ENCODE measurements at regions not wholly inside any gene's neighbourhood (a gene's known extent, or its start where the extent isn't known, plus 50 kb on each side); places are given as distances from the start of the nearest gene placed in this dataset.

DNA sequence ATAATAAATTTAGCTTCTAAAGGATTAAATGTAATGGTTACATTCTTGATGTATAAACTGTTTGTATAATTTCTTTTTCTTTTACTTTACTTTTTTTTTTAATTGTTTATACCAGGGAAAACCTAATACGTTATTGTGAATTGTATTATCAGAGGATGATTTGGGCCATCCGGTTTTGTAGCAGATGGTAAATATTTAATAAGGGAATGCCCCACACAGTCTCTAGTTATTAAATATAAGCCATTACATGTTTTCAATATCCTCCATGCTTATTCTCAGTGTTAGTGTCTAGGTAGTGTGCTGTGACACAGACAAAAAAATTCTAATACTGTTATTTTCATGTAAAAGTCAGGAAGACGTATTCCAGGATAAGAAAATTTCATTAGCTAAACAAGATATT is 553.9 kb downstream of the ZNF804A start:
- H3K4me3 ChIP-seq (replicated peaks in 1 of 4; ENCODE audit: control extremely low read depth in 1 of 4, insufficient read depth in 1 of 4, low read depth in 3 of 4, low read length in 4 of 4) = no peak overlapping the region
- H3K36me3 ChIP-seq (ENCODE audit: control insufficient read depth, insufficient read depth, low read length) = no peaks in the 10 kb centered on the region
- TF ChIP-seq, protein P1, sequence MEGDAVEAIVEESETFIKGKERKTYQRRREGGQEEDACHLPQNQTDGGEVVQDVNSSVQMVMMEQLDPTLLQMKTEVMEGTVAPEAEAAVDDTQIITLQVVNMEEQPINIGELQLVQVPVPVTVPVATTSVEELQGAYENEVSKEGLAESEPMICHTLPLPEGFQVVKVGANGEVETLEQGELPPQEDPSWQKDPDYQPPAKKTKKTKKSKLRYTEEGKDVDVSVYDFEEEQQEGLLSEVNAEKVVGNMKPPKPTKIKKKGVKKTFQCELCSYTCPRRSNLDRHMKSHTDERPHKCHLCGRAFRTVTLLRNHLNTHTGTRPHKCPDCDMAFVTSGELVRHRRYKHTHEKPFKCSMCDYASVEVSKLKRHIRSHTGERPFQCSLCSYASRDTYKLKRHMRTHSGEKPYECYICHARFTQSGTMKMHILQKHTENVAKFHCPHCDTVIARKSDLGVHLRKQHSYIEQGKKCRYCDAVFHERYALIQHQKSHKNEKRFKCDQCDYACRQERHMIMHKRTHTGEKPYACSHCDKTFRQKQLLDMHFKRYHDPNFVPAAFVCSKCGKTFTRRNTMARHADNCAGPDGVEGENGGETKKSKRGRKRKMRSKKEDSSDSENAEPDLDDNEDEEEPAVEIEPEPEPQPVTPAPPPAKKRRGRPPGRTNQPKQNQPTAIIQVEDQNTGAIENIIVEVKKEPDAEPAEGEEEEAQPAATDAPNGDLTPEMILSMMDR (conservative IDR thresholded peaks at IDR 0.05 in 1 of 2, IDR thresholded peaks at IDR 0.05 in 1 of 2; ENCODE audit: low read depth in 1 of 2, low read length in 2 of 2) = no peak
- TF ChIP-seq EZH2 (IDR thresholded peaks at IDR 0.05; ENCODE audit: low read length, missing control alignments) = no peak

DNA sequence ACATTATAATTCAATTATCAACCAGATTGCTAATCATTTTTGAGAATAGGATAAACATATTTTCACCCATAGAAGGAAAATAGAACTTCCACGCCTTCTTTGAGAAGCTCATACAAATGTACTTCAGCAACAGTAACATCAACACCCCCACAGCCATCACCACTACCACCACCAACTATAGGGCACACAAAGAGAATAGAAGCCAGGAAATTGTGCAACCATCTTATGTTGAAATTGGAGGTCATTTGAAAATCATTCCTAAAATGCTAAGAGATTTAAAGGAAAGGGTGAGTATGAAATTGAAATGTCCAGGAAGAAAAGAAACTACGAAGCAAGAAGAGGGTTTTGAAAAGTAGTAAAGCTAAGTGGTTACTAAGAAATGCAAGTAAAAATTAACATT is 563.4 kb downstream of the ZNF804A start:
- no peaks in the 10 kb centered on the region for H3K4me1 ChIP-seq (ENCODE audit: control insufficient read depth, extremely low read depth, insufficient read depth, low read length)
- no peaks in the 10 kb centered on the region for H4K20me1 ChIP-seq (ENCODE audit: control insufficient read depth, extremely low read depth, insufficient read depth, low read length)
- peak in 1 of 2 donors; percentile 8 for DNase-seq (ENCODE audit: low read depth in 2 of 2)
- no peak overlapping the region for H2AFZ ChIP-seq (ENCODE audit: low read length)
- no peaks in the 10 kb centered on the region for H3K27me3 ChIP-seq (ENCODE audit: control insufficient read depth, insufficient read depth, low read length)
- H3K4me3 ChIP-seq (replicated peaks in 1 of 4; ENCODE audit: control extremely low read depth in 1 of 4, insufficient read depth in 1 of 4, low read depth in 3 of 4, low read length in 4 of 4) = no peak overlapping the region
- TF ChIP-seq, protein P1 (conservative IDR thresholded peaks at IDR 0.05 in 1 of 2, IDR thresholded peaks at IDR 0.05 in 1 of 2; ENCODE audit: low read depth in 1 of 2, low read length in 2 of 2) = no peak
- no peak for TF ChIP-seq EZH2 (IDR thresholded peaks at IDR 0.05; ENCODE audit: low read length, missing control alignments)
- H3K27ac ChIP-seq (ENCODE audit: insufficient read depth, low read length) = no peak overlapping the region
- no peak overlapping the region for H3K4me2 ChIP-seq (ENCODE audit: extremely low read depth, insufficient read depth, low read length)
- H3K9me3 ChIP-seq (ENCODE audit: control insufficient read depth, insufficient read depth, low read depth, low read length) = no peaks in the 10 kb centered on the region
- H3K9ac ChIP-seq (ENCODE audit: insufficient read depth, low read length) = no peak overlapping the region
- no peaks in the 10 kb centered on the region for H3K79me2 ChIP-seq (ENCODE audit: control insufficient read depth, insufficient read depth, low read length)
- no peaks in the 10 kb centered on the region for H3K36me3 ChIP-seq (ENCODE audit: control insufficient read depth, insufficient read depth, low read length)

More for the DNA sequence above, 553.9 kb downstream of the ZNF804A start:
- DNase-seq (ENCODE audit: low read depth in 2 of 2) = no peak
- no peak overlapping the region for H3K27ac ChIP-seq (ENCODE audit: insufficient read depth, low read length)
- no peaks in the 10 kb centered on the region for H3K79me2 ChIP-seq (ENCODE audit: control insufficient read depth, insufficient read depth, low read length)
- no peak overlapping the region for H3K9ac ChIP-seq (ENCODE audit: insufficient read depth, low read length)
- no peak overlapping the region for H3K4me2 ChIP-seq (ENCODE audit: extremely low read depth, insufficient read depth, low read length)
- no peak overlapping the region for H2AFZ ChIP-seq (ENCODE audit: low read length)
- no peaks in the 10 kb centered on the region for H3K9me3 ChIP-seq (ENCODE audit: control insufficient read depth, insufficient read depth, low read depth, low read length)
- H3K4me1 ChIP-seq (ENCODE audit: control insufficient read depth, extremely low read depth, insufficient read depth, low read length) = no peaks in the 10 kb centered on the region
- no peaks in the 10 kb centered on the region for H4K20me1 ChIP-seq (ENCODE audit: control insufficient read depth, extremely low read depth, insufficient read depth, low read length)
- no peaks in the 10 kb centered on the region for H3K27me3 ChIP-seq (ENCODE audit: control insufficient read depth, insufficient read depth, low read length)

DNA sequence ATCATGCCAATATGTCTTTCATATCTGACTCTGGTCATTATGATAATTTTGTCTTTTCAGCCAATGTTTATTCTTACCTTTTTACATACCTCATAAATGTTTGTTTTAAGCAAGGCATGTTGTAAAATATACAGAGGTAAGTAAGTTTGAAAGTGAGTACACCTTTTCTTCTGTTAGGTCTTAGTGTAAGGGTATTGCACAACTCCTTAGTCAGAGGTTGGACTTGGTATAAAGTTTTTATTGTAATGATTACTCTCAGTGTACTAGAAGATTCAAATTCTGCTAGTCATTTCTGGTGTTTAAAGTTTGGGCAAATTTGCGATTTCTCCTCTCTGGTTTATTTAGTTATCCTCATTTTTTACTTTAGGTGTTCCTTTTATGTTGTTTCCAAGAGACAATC is 564.3 kb upstream of the FSIP2 start:
- Histone ChIP-seq H3K4me2 (ENCODE audit: extremely low read depth, insufficient read depth, low read length) (no peak overlapping the region), H3K36me3 (ENCODE audit: control insufficient read depth, insufficient read depth, low read length) (no peaks in the 10 kb centered on the region), H3K9me3 (ENCODE audit: control insufficient read depth, insufficient read depth, low read depth, low read length) (no peaks in the 10 kb centered on the region), H3K4me3 (replicated peaks in 1 of 4; ENCODE audit: control extremely low read depth in 1 of 4, insufficient read depth in 1 of 4, low read depth in 3 of 4, low read length in 4 of 4) (no peak overlapping the region), H4K20me1 (ENCODE audit: control insufficient read depth, extremely low read depth, insufficient read depth, low read length) (no peaks in the 10 kb centered on the region), H2AFZ (ENCODE audit: low read length) (no peak overlapping the region), H3K4me1 (ENCODE audit: control insufficient read depth, extremely low read depth, insufficient read depth, low read length) (no peaks in the 10 kb centered on the region), H3K9ac (ENCODE audit: insufficient read depth, low read length) (no peak overlapping the region), H3K79me2 (ENCODE audit: control insufficient read depth, insufficient read depth, low read length) (no peaks in the 10 kb centered on the region), H3K27ac (ENCODE audit: insufficient read depth, low read length) (no peak overlapping the region), H3K27me3 (ENCODE audit: control insufficient read depth, insufficient read depth, low read length) (no peaks in the 10 kb centered on the region)
- no peak for TF ChIP-seq EZH2 (IDR thresholded peaks at IDR 0.05; ENCODE audit: low read length, missing control alignments)
- TF ChIP-seq, protein P1 (conservative IDR thresholded peaks at IDR 0.05 in 1 of 2, IDR thresholded peaks at IDR 0.05 in 1 of 2; ENCODE audit: low read depth in 1 of 2, low read length in 2 of 2) = no peak
- no peak for DNase-seq (ENCODE audit: low read depth in 2 of 2)
